CD14-positive monocyte (primary cell): ENCODE measurements at regions not wholly inside any gene's neighbourhood (a gene's known extent, or its start where the extent isn't known, plus 50 kb on each side); places are given as distances from the start of the nearest gene placed in this dataset.

Source experiments
- DNase-seq, 3 donors: peaks; one replicate each; pipeline ENCODE4 v3.0.0-alpha.2; 2011 to 2022
- H2AFZ ChIP-seq: 2 replicates; pipeline ENCODE4 v1.6.0; 2012; ENCODE audit warnings: mild to moderate bottlenecking, low read depth, low read length, inconsistent platforms; ENCODE audit not compliant: insufficient read depth, poor library complexity, severe bottlenecking
- H3K27ac ChIP-seq, 2 donors: 1 replicate in 1 of 2; 2 replicates in 1 of 2; pipeline ENCODE4 v1.5.1; 2012 to 2013; ENCODE audit warnings: low read length in 2 of 2, control low read depth in 1 of 2, inconsistent platforms in 1 of 2, low read depth in 1 of 2, mild to moderate bottlenecking in 1 of 2
- H3K27me3 ChIP-seq, 2 donors: one replicate each; pipeline versions ENCODE4 v1.6.0 to v1.6.1; 2011 to 2013; ENCODE audit warnings: low read length in 2 of 2; ENCODE audit not compliant: control insufficient read depth in 2 of 2, insufficient read depth in 2 of 2
- H3K36me3 ChIP-seq, 2 donors: replicated peaks in 1 of 2; 1 replicate in 1 of 2; 2 replicates in 1 of 2; pipeline versions ENCODE4 v1.5.1 to v1.6.1; 2012 to 2013; ENCODE audit warnings: low read length in 2 of 2, control low read depth in 1 of 2, inconsistent platforms in 1 of 2, mild to moderate bottlenecking in 1 of 2; ENCODE audit not compliant: insufficient read depth in 2 of 2, control insufficient read depth in 1 of 2
- H3K4me1 ChIP-seq, 2 donors: 1 replicate in 1 of 2; 2 replicates in 1 of 2; pipeline versions ENCODE4 v1.5.1 to v1.6.1; 2012 to 2013; ENCODE audit warnings: low read length in 2 of 2, control low read depth in 1 of 2, inconsistent platforms in 1 of 2, mild to moderate bottlenecking in 1 of 2, moderate library complexity in 1 of 2; ENCODE audit not compliant: insufficient read depth in 2 of 2, control insufficient read depth in 1 of 2
- H3K4me2 ChIP-seq: replicated peaks from 2 replicates; pipeline ENCODE3; 2012; ENCODE audit warnings: low read length, moderate library complexity, mild to moderate bottlenecking; ENCODE audit not compliant: poor library complexity, severe bottlenecking; ENCODE audit errors: extremely low read depth
- H3K4me3 ChIP-seq, 3 experiments: fragments of 200-600 bp in 1 of 3; sonication (generic) in 1 of 3; replicated peaks in 1 of 3; 1 replicate in 2 of 3; 2 replicates in 1 of 3; pipeline ENCODE4 v1.5.1; 2011 to 2013; ENCODE audit warnings: low read length in 3 of 3, mild to moderate bottlenecking in 3 of 3, control low read depth in 2 of 3, low read depth in 2 of 3, inconsistent platforms in 1 of 3, moderate library complexity in 1 of 3
- H3K79me2 ChIP-seq: 2 replicates; pipeline ENCODE4 v1.6.0; 2012; ENCODE audit warnings: mild to moderate bottlenecking, control low read depth, inconsistent platforms, low read length, moderate library complexity; ENCODE audit not compliant: insufficient read depth
- H3K9ac ChIP-seq: 2 replicates; pipeline ENCODE4 v1.6.0; 2017; ENCODE audit warnings: low read length, mild to moderate bottlenecking; ENCODE audit not compliant: insufficient read depth, poor library complexity, severe bottlenecking
- H3K9me3 ChIP-seq, 2 donors: replicated peaks in 1 of 2; 1 replicate in 1 of 2; 2 replicates in 1 of 2; pipeline versions ENCODE4 v1.5.1 to v1.6.1; 2012 to 2013; ENCODE audit warnings: low read length in 2 of 2, control low read depth in 1 of 2; ENCODE audit not compliant: control insufficient read depth in 1 of 2, insufficient read depth in 1 of 2
- H4K20me1 ChIP-seq: 2 replicates; pipeline ENCODE4 v1.6.0; 2012; ENCODE audit warnings: mild to moderate bottlenecking, low read length, control low read depth, moderate library complexity; ENCODE audit not compliant: insufficient read depth
- H3K27ac Mint-ChIP-seq, 7 donors: one replicate each; pipeline ENCODE4 v1.8.0; 2020; ENCODE audit warnings: mild to moderate bottlenecking in 7 of 7, mixed read lengths in 7 of 7, moderate library complexity in 6 of 7, inconsistent platforms in 2 of 7
- H3K27me3 Mint-ChIP-seq, 3 donors: one replicate each; pipeline ENCODE4 v1.8.0; 2021 to 2022; ENCODE audit warnings: low read depth in 3 of 3, mild to moderate bottlenecking in 3 of 3, mixed read lengths in 3 of 3, moderate library complexity in 3 of 3, inconsistent platforms in 1 of 3
- H3K36me3 Mint-ChIP-seq, 2 donors: one replicate each; pipeline ENCODE4 v1.8.0; 2020; ENCODE audit warnings: mixed read lengths in 2 of 2, inconsistent platforms in 1 of 2, mild to moderate bottlenecking in 1 of 2
- H3K4me1 Mint-ChIP-seq: one replicate; pipeline ENCODE4 v1.8.0; 2020; ENCODE audit warnings: mild to moderate bottlenecking, mixed read lengths
- H3K4me3 Mint-ChIP-seq, 2 donors: one replicate each; pipeline ENCODE4 v1.8.0; 2020; ENCODE audit warnings: mild to moderate bottlenecking in 2 of 2, mixed read lengths in 2 of 2, moderate library complexity in 1 of 2
- H3K9me3 Mint-ChIP-seq, 7 donors: one replicate each; pipeline ENCODE4 v1.8.0; 2020 to 2022; ENCODE audit warnings: mixed read lengths in 7 of 7, mild to moderate bottlenecking in 6 of 7, moderate library complexity in 6 of 7, inconsistent platforms in 2 of 7
- WGBS: methylation state at CpG from one replicate; pipeline ENCODE4 v1.1.5; 2013; ENCODE audit warnings: missing lambda C conversion rate; ENCODE audit not compliant: insufficient coverage; 5-methylcytosine and 5-hydroxymethylcytosine counted together
- intact Hi-C, 2 donors: fragments of 100-400 bp; cut with micrococcal nuclease; formaldehyde crosslinking; loops; one replicate each; pipeline versions ENCODE4 v1.15.0 to v1.15.1; 2023
- TF ChIP-seq, protein P1 (sequence below): fragments of 200-600 bp; IDR thresholded peaks from one replicate; pipeline ENCODE4 v1.8.0; 2022; ENCODE audit warnings: antibody characterized with exemption, mild to moderate bottlenecking

DNA sequence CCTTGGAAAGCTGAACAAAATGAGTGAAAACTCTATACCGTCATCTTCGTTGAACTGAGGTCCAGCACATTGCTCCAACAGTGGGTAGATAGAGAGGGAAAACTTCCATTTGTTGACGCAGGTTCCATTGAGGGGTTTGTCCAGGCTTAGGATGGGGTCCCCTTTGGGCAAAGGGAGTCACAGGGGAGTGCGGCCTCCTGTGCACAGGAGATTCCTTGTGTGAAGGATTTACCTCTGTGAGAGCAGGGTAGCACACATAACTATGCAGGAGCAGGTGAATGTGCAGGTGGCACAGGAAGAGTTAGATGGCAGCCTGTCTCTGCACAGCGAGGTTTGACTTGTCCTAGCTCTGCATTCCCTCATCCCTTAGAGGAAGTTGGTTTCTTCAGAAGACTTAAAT is 139.3 kb downstream of the SNRPN start:
- TF ChIP-seq, protein P1, sequence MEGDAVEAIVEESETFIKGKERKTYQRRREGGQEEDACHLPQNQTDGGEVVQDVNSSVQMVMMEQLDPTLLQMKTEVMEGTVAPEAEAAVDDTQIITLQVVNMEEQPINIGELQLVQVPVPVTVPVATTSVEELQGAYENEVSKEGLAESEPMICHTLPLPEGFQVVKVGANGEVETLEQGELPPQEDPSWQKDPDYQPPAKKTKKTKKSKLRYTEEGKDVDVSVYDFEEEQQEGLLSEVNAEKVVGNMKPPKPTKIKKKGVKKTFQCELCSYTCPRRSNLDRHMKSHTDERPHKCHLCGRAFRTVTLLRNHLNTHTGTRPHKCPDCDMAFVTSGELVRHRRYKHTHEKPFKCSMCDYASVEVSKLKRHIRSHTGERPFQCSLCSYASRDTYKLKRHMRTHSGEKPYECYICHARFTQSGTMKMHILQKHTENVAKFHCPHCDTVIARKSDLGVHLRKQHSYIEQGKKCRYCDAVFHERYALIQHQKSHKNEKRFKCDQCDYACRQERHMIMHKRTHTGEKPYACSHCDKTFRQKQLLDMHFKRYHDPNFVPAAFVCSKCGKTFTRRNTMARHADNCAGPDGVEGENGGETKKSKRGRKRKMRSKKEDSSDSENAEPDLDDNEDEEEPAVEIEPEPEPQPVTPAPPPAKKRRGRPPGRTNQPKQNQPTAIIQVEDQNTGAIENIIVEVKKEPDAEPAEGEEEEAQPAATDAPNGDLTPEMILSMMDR: no peak
- DNase-seq: no peak

DNA sequence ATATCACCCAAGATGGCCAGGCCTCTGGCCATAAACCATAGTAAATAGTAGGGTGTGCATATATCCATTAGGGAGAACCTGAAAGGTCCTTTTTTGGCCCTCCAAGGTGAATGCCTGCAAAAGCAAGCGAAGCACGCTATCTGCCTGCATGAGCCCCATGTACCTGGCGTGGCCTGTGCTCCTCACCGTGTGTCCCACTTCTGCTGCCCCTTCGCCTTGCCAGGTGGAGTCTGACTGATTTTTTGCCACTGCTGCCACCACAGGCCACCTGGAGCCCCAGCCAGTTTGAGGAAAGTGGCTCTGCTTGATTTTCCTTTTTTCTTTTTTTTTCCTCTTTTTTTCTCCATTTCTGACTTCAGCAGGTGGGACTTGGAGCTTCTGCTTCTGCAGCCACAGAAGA is 139.7 kb downstream of the SNRPN start:
- H3K27ac Mint-ChIP-seq: no peak overlapping the region
- H3K27ac ChIP-seq: no peak overlapping the region
- no peak overlapping the region for H3K9ac ChIP-seq
- intact Hi-C loops: no loop called here
- H3K9me3 Mint-ChIP-seq: peaks cover 26 to 67% (median 54%) of the 10 kb centered on the region in 7 donors
- H3K4me2 ChIP-seq: no peak overlapping the region
- H3K36me3 Mint-ChIP-seq: peaks cover 0 to 9% of the 10 kb centered on the region in 2 donors
- H3K79me2 ChIP-seq: no peaks in the 10 kb centered on the region
- no peak for DNase-seq
- peaks cover 64 to 85% of the 10 kb centered on the region in 2 donors for H3K9me3 ChIP-seq
- H3K4me1 ChIP-seq: no peaks in the 10 kb centered on the region
- H3K4me3 ChIP-seq: no peak overlapping the region
- TF ChIP-seq, protein P1: no peak
- 87% methylated on average over 5 of the region's 5 CpGs for WGBS
- H3K4me1 Mint-ChIP-seq: no peaks in the 10 kb centered on the region
- no peak overlapping the region for H2AFZ ChIP-seq
- H3K36me3 ChIP-seq: no peaks in the 10 kb centered on the region
- H4K20me1 ChIP-seq: no peaks in the 10 kb centered on the region
- no peak overlapping the region for H3K4me3 Mint-ChIP-seq
- no peaks in the 10 kb centered on the region for H3K27me3 ChIP-seq
- no peaks in the 10 kb centered on the region for H3K27me3 Mint-ChIP-seq

More for the DNA sequence above, 139.3 kb downstream of the SNRPN start:
- Histone ChIP-seq H3K79me2 (no peaks in the 10 kb centered on the region), H3K27ac (no peak overlapping the region), H4K20me1 (no peaks in the 10 kb centered on the region), H3K27me3 (no peaks in the 10 kb centered on the region), H3K4me3 (no peak overlapping the region), H2AFZ (no peak overlapping the region), H3K9me3 (peaks cover 64 to 85% of the 10 kb centered on the region in 2 donors), H3K9ac (no peak overlapping the region), H3K36me3 (no peaks in the 10 kb centered on the region), H3K4me2 (no peak overlapping the region), H3K4me1 (no peaks in the 10 kb centered on the region)
- Mint-ChIP-seq H3K4me3 (no peak overlapping the region), H3K9me3 (peaks cover 29 to 68% (median 58%) of the 10 kb centered on the region in 7 donors), H3K4me1 (no peaks in the 10 kb centered on the region), H3K27me3 (no peaks in the 10 kb centered on the region), H3K27ac (no peak overlapping the region), H3K36me3 (peaks cover 0 to 9% of the 10 kb centered on the region in 2 donors)
- intact Hi-C loops: no loop called here
- WGBS: 100% methylated on average over 1 of the region's 5 CpGs
